Body of pancreas (tissue), 4 donors: ENCODE measurements at regions not wholly inside any gene's neighbourhood (a gene's known extent, or its start where the extent isn't known, plus 50 kb on each side); places are given as distances from the start of the nearest gene placed in this dataset.

ENCODE experiments used
- ATAC-seq: fragments of 150-250 bp; one replicate; pipeline ENCODE4 v1.9.1; 2016
- DNase-seq, 4 donors: peaks; one replicate each; pipeline ENCODE4 v3.0.0-alpha.2; 2019
- H3K27ac ChIP-seq, 4 donors: fragments of 200-600 bp; sonication (generic); 1 replicate in 3 of 4; 2 replicates in 1 of 4; pipeline versions ENCODE4 v1.5.1 to v1.6.1; 2016 to 2019; ENCODE audit warnings: mild to moderate bottlenecking in 1 of 4, mixed read lengths in 1 of 4, moderate library complexity in 1 of 4
- H3K27me3 ChIP-seq, 2 donors: fragments of 200-600 bp; sonication (generic); one replicate each; pipeline ENCODE4 v1.6.0; 2016; ENCODE audit warnings: mild to moderate bottlenecking in 1 of 2
- H3K36me3 ChIP-seq, 2 donors: fragments of 200-600 bp; sonication (generic); replicated peaks in 1 of 2; 2 replicates each; pipeline ENCODE4 v1.5.1; 2016; ENCODE audit warnings: low read depth in 2 of 2; ENCODE audit not compliant: insufficient read depth in 1 of 2
- H3K4me1 ChIP-seq: fragments of 200-600 bp; sonication (generic); one replicate; pipeline ENCODE4 v1.6.0; 2016
- H3K4me3 ChIP-seq, 2 donors: fragments of 200-600 bp; sonication (generic); 1 replicate in 1 of 2; 2 replicates in 1 of 2; pipeline ENCODE4 v1.5.1; 2016 to 2019
- H3K9me3 ChIP-seq, 3 donors: fragments of 200-600 bp; sonication (generic); 1 replicate in 2 of 3; 2 replicates in 1 of 3; pipeline ENCODE4 v1.5.1; 2016
- POLR2A ChIP-seq, 3 donors: fragments of 450-650 bp; IDR thresholded peaks; one replicate each; pipeline ENCODE4 v1.6.1; 2016; ENCODE audit warnings: antibody characterized with exemption in 3 of 3, mild to moderate bottlenecking in 2 of 3
- WGBS, 2 donors: methylation state at CpG; one replicate each; pipeline ENCODE4 v1.1.5; 2017; 5-methylcytosine and 5-hydroxymethylcytosine counted together
- intact Hi-C: fragments of 100-400 bp; cut with DNase I; formaldehyde crosslinking; loops from one replicate; pipeline ENCODE4 v1.15.1; 2023
- TF ChIP-seq, protein P1 (sequence below), 7 experiments: fragments of 450-650 bp in 4 of 7; fragments of 200-600 bp in 3 of 7; sonication (generic) in 3 of 7; IDR thresholded peaks; one replicate each; pipeline ENCODE4 v1.5.1; 2016 to 2019; ENCODE audit warnings: antibody characterized with exemption in 7 of 7

DNA sequence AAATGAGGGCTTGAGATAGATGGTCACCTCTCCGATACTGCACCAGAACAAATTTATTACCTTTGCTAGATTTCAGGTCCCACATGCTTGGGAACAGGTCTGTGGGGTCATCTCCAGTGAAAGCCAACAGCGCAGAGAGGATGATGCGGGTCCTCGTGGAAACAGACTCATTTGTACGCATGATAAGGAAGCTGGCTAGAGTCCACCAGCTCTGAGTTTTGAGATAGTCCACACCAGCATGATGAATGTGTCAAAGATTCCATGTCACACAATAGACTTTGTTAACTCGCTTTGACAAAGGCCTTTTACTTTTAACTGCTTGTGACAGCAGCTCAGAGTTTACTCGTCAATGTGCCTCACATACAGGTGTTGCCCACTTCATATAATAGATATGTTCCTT lies 105.4 kb upstream of the TBCA start:
- TF ChIP-seq, protein P1, sequence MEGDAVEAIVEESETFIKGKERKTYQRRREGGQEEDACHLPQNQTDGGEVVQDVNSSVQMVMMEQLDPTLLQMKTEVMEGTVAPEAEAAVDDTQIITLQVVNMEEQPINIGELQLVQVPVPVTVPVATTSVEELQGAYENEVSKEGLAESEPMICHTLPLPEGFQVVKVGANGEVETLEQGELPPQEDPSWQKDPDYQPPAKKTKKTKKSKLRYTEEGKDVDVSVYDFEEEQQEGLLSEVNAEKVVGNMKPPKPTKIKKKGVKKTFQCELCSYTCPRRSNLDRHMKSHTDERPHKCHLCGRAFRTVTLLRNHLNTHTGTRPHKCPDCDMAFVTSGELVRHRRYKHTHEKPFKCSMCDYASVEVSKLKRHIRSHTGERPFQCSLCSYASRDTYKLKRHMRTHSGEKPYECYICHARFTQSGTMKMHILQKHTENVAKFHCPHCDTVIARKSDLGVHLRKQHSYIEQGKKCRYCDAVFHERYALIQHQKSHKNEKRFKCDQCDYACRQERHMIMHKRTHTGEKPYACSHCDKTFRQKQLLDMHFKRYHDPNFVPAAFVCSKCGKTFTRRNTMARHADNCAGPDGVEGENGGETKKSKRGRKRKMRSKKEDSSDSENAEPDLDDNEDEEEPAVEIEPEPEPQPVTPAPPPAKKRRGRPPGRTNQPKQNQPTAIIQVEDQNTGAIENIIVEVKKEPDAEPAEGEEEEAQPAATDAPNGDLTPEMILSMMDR (IDR thresholded peaks at IDR 0.05): no peak
- TF ChIP-seq POLR2A (IDR thresholded peaks at IDR 0.05): no peak
- 52 to 55% methylated on average over 7 of the region's 7 CpGs for WGBS, 2 donors
- Histone ChIP-seq H3K27ac (no peak overlapping the region), H3K4me3 (no peak overlapping the region), H3K36me3 (no peaks in the 10 kb centered on the region), H3K9me3 (no peaks in the 10 kb centered on the region), H3K4me1 (no peaks in the 10 kb centered on the region), H3K27me3 (no peaks in the 10 kb centered on the region)
- ATAC-seq (no peak), DNase-seq (no peak)
- intact Hi-C loops: no loop called here

DNA sequence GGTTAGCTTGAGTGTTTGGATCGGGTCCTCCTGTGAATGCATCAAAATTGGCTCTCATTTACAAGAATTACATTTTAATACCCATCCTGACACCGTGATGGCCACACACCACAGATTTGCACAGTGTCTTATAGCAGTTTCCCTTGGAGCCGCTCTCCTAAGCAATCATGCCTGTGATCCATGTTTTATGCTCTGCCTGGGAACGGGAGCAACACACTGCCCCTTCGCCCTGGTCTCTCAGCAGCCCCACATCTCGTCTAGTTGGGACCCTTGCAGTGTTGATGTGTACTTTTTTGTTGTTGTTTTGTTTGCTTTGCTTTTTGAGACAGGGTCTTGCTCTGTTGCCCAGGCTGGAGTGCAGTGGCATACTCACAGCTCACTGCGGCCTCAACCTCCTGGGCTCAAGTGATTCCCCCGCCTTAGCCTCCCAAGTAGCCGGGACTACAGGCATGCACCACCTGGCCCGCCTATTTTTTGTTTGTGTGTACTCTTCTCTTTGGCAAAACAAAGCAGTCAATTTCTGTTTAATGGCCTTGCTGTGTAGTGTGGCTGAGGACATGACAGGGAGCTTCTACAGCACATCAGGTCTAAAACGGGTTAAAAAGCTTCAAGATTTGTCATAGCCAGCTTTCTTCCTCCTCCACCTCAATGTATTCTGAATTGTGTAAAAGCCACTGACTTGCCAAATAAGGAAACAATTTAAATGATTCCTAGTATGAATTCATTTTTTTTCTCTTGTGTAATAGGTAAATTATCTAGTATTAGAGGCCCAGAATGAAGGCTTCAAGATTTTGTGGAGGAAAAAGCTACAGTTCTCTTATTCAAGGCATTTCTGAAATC lies 101.6 kb upstream of the TBCA start:
- DNase-seq (no peak), ATAC-seq (no peak)
- H3K36me3 ChIP-seq: no peaks in the 10 kb centered on the region
- 89% methylated on average over 11 of the region's 11 CpGs for WGBS, 2 donors
- no peak for TF ChIP-seq POLR2A (IDR thresholded peaks at IDR 0.05)
- TF ChIP-seq, protein P1 (IDR thresholded peaks at IDR 0.05): no peak
- no peaks in the 10 kb centered on the region for H3K9me3 ChIP-seq
- H3K4me1 ChIP-seq: no peaks in the 10 kb centered on the region
- H3K27ac ChIP-seq: no peak overlapping the region
- no peaks in the 10 kb centered on the region for H3K27me3 ChIP-seq
- no peak overlapping the region for H3K4me3 ChIP-seq
- intact Hi-C loops: no loop called here

DNA sequence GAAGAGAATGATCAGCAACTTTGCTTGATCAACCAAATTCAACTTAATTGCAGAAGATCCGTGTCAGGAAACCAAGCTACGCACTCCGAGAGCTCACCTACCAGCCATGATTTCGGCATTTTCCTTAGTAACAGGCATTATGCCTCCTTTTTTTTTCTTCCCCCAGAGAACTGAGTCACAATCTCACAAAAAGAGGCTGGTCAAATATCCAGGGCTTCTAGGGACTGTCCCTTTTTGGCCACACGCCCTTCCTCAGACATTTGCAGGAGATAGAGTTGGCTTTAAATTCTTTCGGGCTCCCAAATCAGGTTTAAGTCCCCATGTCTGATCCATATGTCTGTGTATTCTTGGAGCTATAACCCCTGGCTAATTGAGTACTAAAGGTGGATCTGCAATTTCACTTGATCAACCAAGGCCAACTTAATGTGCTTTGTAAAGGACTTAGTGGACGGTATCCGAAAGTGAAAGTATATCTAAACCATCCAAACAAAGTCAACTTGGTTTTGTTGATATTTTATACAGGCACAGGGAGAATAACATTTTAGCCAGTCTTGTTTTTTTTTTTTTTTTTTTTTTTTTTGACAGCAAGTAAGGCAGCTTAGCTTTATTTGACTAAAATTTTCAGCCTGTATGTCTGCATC lies 100.8 kb upstream of the TBCA start:
- Histone ChIP-seq H3K9me3 (no peaks in the 10 kb centered on the region), H3K27ac (no peak overlapping the region), H3K4me1 (no peaks in the 10 kb centered on the region), H3K4me3 (no peak overlapping the region), H3K27me3 (no peaks in the 10 kb centered on the region), H3K36me3 (no peaks in the 10 kb centered on the region)
- no peak for ATAC-seq
- no peak for DNase-seq
- 81 to 85% methylated on average over 8 of the region's 8 CpGs for WGBS, 2 donors
- no peak for TF ChIP-seq POLR2A (IDR thresholded peaks at IDR 0.05)
- TF ChIP-seq, protein P1 (IDR thresholded peaks at IDR 0.05): no peak
- intact Hi-C loops: no loop called here

DNA sequence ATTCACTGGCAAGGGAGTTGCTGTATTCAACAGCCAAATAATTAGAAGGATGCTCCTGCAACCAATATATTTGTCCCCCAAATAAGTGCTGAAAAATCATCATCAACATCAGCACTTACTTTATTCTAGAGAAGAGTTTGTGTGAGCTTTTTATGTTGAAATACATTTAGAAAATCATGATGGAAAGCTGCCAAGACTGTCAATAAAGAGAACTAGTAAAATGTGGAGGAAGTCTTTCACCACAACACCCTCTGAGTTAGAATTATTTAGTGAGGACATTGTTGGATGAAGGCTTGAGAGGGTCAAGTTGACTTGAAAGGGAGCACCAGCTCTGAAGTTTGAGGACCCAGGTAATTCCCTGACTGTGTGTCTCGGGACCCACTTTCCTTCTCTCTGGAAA lies 100.2 kb upstream of the TBCA start:
- Histone ChIP-seq H3K4me1 (no peaks in the 10 kb centered on the region), H3K9me3 (no peaks in the 10 kb centered on the region), H3K27ac (no peak overlapping the region), H3K27me3 (no peaks in the 10 kb centered on the region), H3K36me3 (no peaks in the 10 kb centered on the region), H3K4me3 (no peak overlapping the region)
- ATAC-seq (no peak), DNase-seq (no peak)
- TF ChIP-seq POLR2A (IDR thresholded peaks at IDR 0.05): no peak
- TF ChIP-seq, protein P1 (IDR thresholded peaks at IDR 0.05): no peak
- 72 to 74% methylated on average over 1 of the region's 1 CpG for WGBS, 2 donors
- intact Hi-C loops: no loop called here
